HCT116 (cell line): ENCODE measurements at regions not wholly inside any gene's neighbourhood (a gene's known extent, or its start where the extent isn't known, plus 50 kb on each side); places are given as distances from the start of the nearest gene placed in this dataset.

Experiments
- ATAC-seq: fragments of 200-7000 bp; cut with Tn5 transposase; 2 replicates; pipeline ENCODE4 v1.9.1; 2020; ENCODE audit warnings: mild to moderate bottlenecking, moderate library complexity
- BruUV-seq: library from RNA; stranded (reverse); fragments of 400-500 nt; replicated peaks from 2 replicates; lab custom pipeline; 2021; lab: Mats Ljungman, UMichigan
- CTCF ChIA-PET: fragments of 300-600 bp; sonication (Branson Sonifier 250); formaldehyde crosslinking; loops from one replicate; lab custom pipeline; 2021; ENCODE audit warnings: antibody characterized with exemption; lab: Charles Lee
- POLR2A ChIA-PET: fragments of 300-600, 350-600 bp; sonication (Branson Sonifier 250); formaldehyde crosslinking; loops from one replicate; lab custom pipeline; 2021; ENCODE audit warnings: antibody characterized with exemption; lab: Charles Lee
- RAD21 ChIA-PET, 2 experiments: fragments of 300-600 bp; sonication (Branson Sonifier 250); formaldehyde crosslinking; loops; one replicate each; lab custom pipeline; 2023; ENCODE audit warnings: low total read pairs in 2 of 2; ENCODE audit not compliant: uncharacterized antibody in 2 of 2, unreplicated experiment in 2 of 2, low non-redundant PET in 1 of 2; lab: Charles Lee
- DNase-seq: peaks from one replicate; pipeline ENCODE4 v3.0.0-alpha.2; 2010; ENCODE audit warnings: low read depth, low spot score
- H2AFZ ChIP-seq: fragments of 200-600 bp; shearing (Covaris generic), sonication (generic); 2 replicates; pipeline ENCODE4 v1.6.1; 2017; ENCODE audit warnings: low read depth, mixed run types, mixed read lengths, antibody characterized with exemption, low read length; ENCODE audit not compliant: poor library complexity, severe bottlenecking
- H3K27ac ChIP-seq: 2 replicates; pipeline ENCODE4 v1.5.1; 2012; ENCODE audit warnings: low read depth, low read length
- H3K27me3 ChIP-seq: fragments of 200-600 bp; sonication (generic); 2 replicates; pipeline ENCODE4 v1.6.1; 2016; ENCODE audit warnings: mixed run types, low read length, mixed read lengths; ENCODE audit not compliant: insufficient read depth
- H3K36me3 ChIP-seq, 2 experiments: fragments of 200-500 bp in 1 of 2; fragments of 200-600 bp in 1 of 2; sonication (Bioruptor generic) in 1 of 2; sonication (generic) in 1 of 2; 2 replicates each; pipeline versions ENCODE4 v1.5.1 to v1.6.1; 2014 to 2016; ENCODE audit warnings: low read length in 2 of 2, inconsistent platforms in 1 of 2, mixed read lengths in 1 of 2, mixed run types in 1 of 2; ENCODE audit not compliant: insufficient read depth in 2 of 2, control insufficient read depth in 1 of 2
- H3K4me1 ChIP-seq, 2 experiments: fragments of 200-600 bp in 1 of 2; sonication (generic) in 1 of 2; 2 replicates each; pipeline versions ENCODE4 v1.5.1 to v1.6.1; 2012 to 2017; ENCODE audit warnings: low read length in 2 of 2, inconsistent platforms in 1 of 2, mild to moderate bottlenecking in 1 of 2, mixed read lengths in 1 of 2, mixed run types in 1 of 2, moderate library complexity in 1 of 2; ENCODE audit not compliant: insufficient read depth in 2 of 2, control insufficient read depth in 1 of 2
- H3K4me2 ChIP-seq: fragments of 200-600 bp; sonication (generic); 2 replicates; pipeline ENCODE4 v1.6.1; 2017; ENCODE audit warnings: mixed run types, low read length, mixed read lengths
- H3K4me3 ChIP-seq, 2 experiments: fragments of 200-600 bp in 1 of 2; sonication (generic) in 1 of 2; replicated peaks in 1 of 2; 2 replicates each; pipeline ENCODE4 v1.5.1; 2011 to 2016; ENCODE audit warnings: low read length in 2 of 2, control low read depth in 1 of 2, low read depth in 1 of 2, mild to moderate bottlenecking in 1 of 2, mixed read lengths in 1 of 2, mixed run types in 1 of 2
- H3K79me2 ChIP-seq: fragments of 200-600 bp; sonication (generic); 2 replicates; pipeline ENCODE4 v1.6.1; 2017; ENCODE audit warnings: mild to moderate bottlenecking, mixed run types, low read length, moderate library complexity, mixed read lengths; ENCODE audit not compliant: insufficient read depth
- H3K9ac ChIP-seq: fragments of 200-600 bp; sonication (generic); 2 replicates; pipeline ENCODE4 v1.6.1; 2016; ENCODE audit warnings: low read length, mixed read lengths
- H3K9me2 ChIP-seq: fragments of 200-600 bp; sonication (generic), shearing (Covaris generic); 2 replicates; pipeline ENCODE4 v1.6.1; 2017; ENCODE audit warnings: mixed run types, mild to moderate bottlenecking, moderate library complexity; ENCODE audit not compliant: insufficient read depth
- H3K9me3 ChIP-seq, 2 experiments: fragments of 200-500 bp in 1 of 2; fragments of 200-600 bp in 1 of 2; sonication (Bioruptor generic) in 1 of 2; sonication (generic) in 1 of 2; 2 replicates each; pipeline ENCODE4 v1.6.1; 2014 to 2017; ENCODE audit warnings: low read length in 2 of 2, mixed read lengths in 2 of 2, inconsistent platforms in 1 of 2, low read depth in 1 of 2, mild to moderate bottlenecking in 1 of 2, mixed run types in 1 of 2, moderate library complexity in 1 of 2; ENCODE audit not compliant: control insufficient read depth in 1 of 2, insufficient read depth in 1 of 2
- H4K20me1 ChIP-seq: fragments of 200-600 bp; sonication (generic), shearing (Covaris generic); 2 replicates; pipeline ENCODE4 v1.6.1; 2017; ENCODE audit warnings: mixed run types, mild to moderate bottlenecking, moderate library complexity; ENCODE audit not compliant: insufficient read depth
- EGR1 ChIP-seq: IDR thresholded peaks from 2 replicates; pipeline ENCODE4 v1.6.1; 2012; ENCODE audit warnings: low read depth
- EZH2phosphoT487 ChIP-seq: fragments of 200-600 bp; IDR thresholded peaks from 2 replicates; pipeline ENCODE4 v1.6.1; 2018; ENCODE audit warnings: antibody characterized with exemption, borderline replicate concordance
- POLR2A ChIP-seq: IDR thresholded peaks from 2 replicates; pipeline ENCODE4 v1.7.0; 2011; ENCODE audit warnings: borderline replicate concordance; ENCODE audit not compliant: insufficient read depth, insufficient read length; ENCODE audit errors: extremely low read depth
- RAD21 ChIP-seq: IDR thresholded peaks from 2 replicates; pipeline ENCODE4 v1.6.1; 2012; ENCODE audit warnings: low read depth, mild to moderate bottlenecking
- SP1 ChIP-seq: IDR thresholded peaks from 2 replicates; pipeline ENCODE4 v1.6.1; 2012; ENCODE audit warnings: low read depth
- SRF ChIP-seq: IDR thresholded peaks from 2 replicates; pipeline ENCODE4 v1.6.1; 2012; ENCODE audit warnings: low read depth
- YY1 ChIP-seq: IDR thresholded peaks from 2 replicates; pipeline ENCODE4 v1.6.1; 2011; ENCODE audit warnings: low read length, low read depth, moderate library complexity, mild to moderate bottlenecking; ENCODE audit not compliant: insufficient replicate concordance; ENCODE audit errors: extremely low read depth
- ZBTB33 ChIP-seq: IDR thresholded peaks from 2 replicates; pipeline ENCODE4 v1.6.1; 2011; ENCODE audit warnings: mild to moderate bottlenecking, low read length, moderate library complexity; ENCODE audit not compliant: insufficient replicate concordance; ENCODE audit errors: extremely low read depth
- ZNF274 ChIP-seq: fragments of 200-500 bp; sonication (Bioruptor generic); IDR thresholded peaks from 2 replicates; pipeline ENCODE4 v1.6.1; 2014; ENCODE audit warnings: mild to moderate bottlenecking, low read depth, low read length, inconsistent platforms
- intact Hi-C: fragments of 100-400 bp; cut with micrococcal nuclease; formaldehyde crosslinking; loops from 2 replicates; pipeline ENCODE4 v1.10.0; 2022

- ChIA-PET RAD21 (no interaction called here), POLR2A (no interaction called here), CTCF (no interaction called here)
- intact Hi-C loops = no loop called here
- Histone ChIP-seq H3K4me1 (no peaks in the 10 kb centered on the region), H3K79me2 (no peaks in the 10 kb centered on the region), H3K27ac (no peak overlapping the region), H3K9me2 (no peaks in the 10 kb centered on the region), H3K27me3 (no peaks in the 10 kb centered on the region), H4K20me1 (no peaks in the 10 kb centered on the region), H3K9ac (no peak overlapping the region), H3K4me3 (no peak overlapping the region), H3K36me3 (no peaks in the 10 kb centered on the region), H3K9me3 (peaks cover 0 to 7% of the 10 kb centered on the region in 2 experiments; a peak in 2 of 4 replicates), H3K4me2 (no peak overlapping the region)
- BruUV-seq = no TSS peak
- ATAC-seq (no peak), DNase-seq (no peak)
- TF ChIP-seq YY1 = no peak
- TF ChIP-seq POLR2A = no peak
- no peak for TF ChIP-seq RAD21
- TF ChIP-seq EZH2phosphoT487 = no peak
- TF ChIP-seq SP1 = no peak
- TF ChIP-seq ZNF274 = no peak
- no peak for TF ChIP-seq EGR1
- TF ChIP-seq ZBTB33 = no peak
- no peak for TF ChIP-seq SRF
- TF ChIP-seq, all 23 proteins: peak for 0
- no peak overlapping the region for H2AFZ ChIP-seq
Measured at GRCh38 chr3:13152826-13153710, 79.8 kb upstream of the IQSEC1 start.
